H9 (cell line): ENCODE measurements at regions not wholly inside any gene's neighbourhood (a gene's known extent, or its start where the extent isn't known, plus 50 kb on each side); places are given as distances from the start of the nearest gene placed in this dataset.

Experiments used
- DNase-seq: peaks from one replicate; pipeline ENCODE4 v3.0.0-alpha.2; 2017
- H2AFZ ChIP-seq: one replicate; pipeline ENCODE4 v1.6.1; 2013; ENCODE audit warnings: mild to moderate bottlenecking, low read length, control low read depth, moderate library complexity
- H2AK5ac ChIP-seq: 2 replicates; pipeline ENCODE4 v1.6.1; 2013; ENCODE audit warnings: low read length, control low read depth, mixed read lengths; ENCODE audit not compliant: insufficient read length
- H2BK120ac ChIP-seq: one replicate; pipeline ENCODE4 v1.6.1; 2013; ENCODE audit warnings: low read depth, mild to moderate bottlenecking, low read length, control low read depth, inconsistent platforms; ENCODE audit not compliant: poor library complexity, severe bottlenecking
- H2BK12ac ChIP-seq: 2 replicates; pipeline ENCODE4 v1.6.1; 2013; ENCODE audit warnings: low read length, control low read depth, mixed read lengths, low read depth; ENCODE audit not compliant: insufficient read length
- H2BK15ac ChIP-seq: 2 replicates; pipeline ENCODE4 v1.6.1; 2013; ENCODE audit warnings: low read depth, low read length, control low read depth
- H2BK20ac ChIP-seq: one replicate; pipeline ENCODE4 v1.6.1; 2013; ENCODE audit warnings: low read depth, mild to moderate bottlenecking, low read length, control low read depth, inconsistent platforms; ENCODE audit not compliant: poor library complexity, severe bottlenecking
- H2BK5ac ChIP-seq: 2 replicates; pipeline ENCODE4 v1.6.1; 2013; ENCODE audit warnings: low read length, control low read depth, mixed read lengths; ENCODE audit not compliant: insufficient read length
- H3K14ac ChIP-seq: 2 replicates; pipeline ENCODE4 v1.6.1; 2013; ENCODE audit warnings: low read length, control low read depth; ENCODE audit not compliant: insufficient read depth
- H3K18ac ChIP-seq: 2 replicates; pipeline ENCODE4 v1.6.1; 2013; ENCODE audit warnings: low read depth, mild to moderate bottlenecking, mixed read lengths, low read length, control low read depth; ENCODE audit not compliant: insufficient read length
- H3K23ac ChIP-seq: 2 replicates; pipeline ENCODE4 v1.6.1; 2013; ENCODE audit warnings: low read length, control low read depth, mixed read lengths, low read depth; ENCODE audit not compliant: insufficient read length
- H3K23me2 ChIP-seq: 2 replicates; pipeline ENCODE4 v1.6.1; 2013; ENCODE audit warnings: low read depth, mild to moderate bottlenecking, mixed read lengths, low read length, control low read depth; ENCODE audit not compliant: insufficient read length, poor library complexity, severe bottlenecking
- H3K27ac ChIP-seq: 2 replicates; pipeline ENCODE4 v1.5.1; 2013; ENCODE audit warnings: low read length, control low read depth, mixed read lengths, low read depth; ENCODE audit not compliant: insufficient read length
- H3K27me3 ChIP-seq: 2 replicates; pipeline ENCODE4 v1.6.1; 2013; ENCODE audit warnings: low read length, control low read depth, inconsistent platforms; ENCODE audit not compliant: insufficient read depth
- H3K4ac ChIP-seq: 2 replicates; pipeline ENCODE4 v1.6.1; 2013; ENCODE audit warnings: low read depth, mild to moderate bottlenecking, control low read depth, inconsistent platforms, low read length, moderate library complexity
- H3K4me1 ChIP-seq: 2 replicates; pipeline ENCODE4 v1.6.1; 2013; ENCODE audit warnings: low read length, control low read depth, inconsistent platforms; ENCODE audit not compliant: insufficient read depth
- H3K4me2 ChIP-seq: 2 replicates; pipeline ENCODE4 v1.6.1; 2013; ENCODE audit warnings: low read length, control low read depth, mixed read lengths; ENCODE audit not compliant: insufficient read length, insufficient read depth
- H3K56ac ChIP-seq: 2 replicates; pipeline ENCODE4 v1.6.1; 2013; ENCODE audit warnings: low read depth, mild to moderate bottlenecking, mixed read lengths, low read length, control low read depth; ENCODE audit not compliant: insufficient read length
- H3K79me1 ChIP-seq: 2 replicates; pipeline ENCODE4 v1.6.1; 2013; ENCODE audit warnings: low read depth, mild to moderate bottlenecking, moderate library complexity, low read length, control low read depth, inconsistent platforms; ENCODE audit not compliant: insufficient read depth, poor library complexity, severe bottlenecking
- H3K79me2 ChIP-seq: 2 replicates; pipeline ENCODE4 v1.6.1; 2013; ENCODE audit warnings: low read length, control low read depth, inconsistent platforms; ENCODE audit not compliant: insufficient read depth
- H3K9ac ChIP-seq: 2 replicates; pipeline ENCODE4 v1.6.1; 2013; ENCODE audit warnings: low read length, control low read depth, mixed read lengths; ENCODE audit not compliant: insufficient read length; ENCODE audit errors: extremely low read depth
- H3K9me3 ChIP-seq: one replicate; pipeline ENCODE4 v1.6.1; 2013; ENCODE audit warnings: low read depth, low read length, inconsistent platforms; ENCODE audit not compliant: control insufficient read depth
- H3T11ph ChIP-seq: one replicate; pipeline ENCODE4 v1.6.1; 2013; ENCODE audit warnings: mild to moderate bottlenecking, low read length, control low read depth, inconsistent platforms
- H4K20me1 ChIP-seq: one replicate; pipeline ENCODE4 v1.6.1; 2013; ENCODE audit not compliant: control insufficient read depth, insufficient read length, insufficient read depth
- H4K5ac ChIP-seq: 2 replicates; pipeline ENCODE4 v1.6.1; 2013; ENCODE audit warnings: low read depth, mild to moderate bottlenecking, mixed read lengths, low read length, control low read depth; ENCODE audit not compliant: insufficient read length
- H4K8ac ChIP-seq: replicated peaks from 2 replicates; pipeline ENCODE4 v1.6.1; 2013; ENCODE audit warnings: low read length, control low read depth, mixed read lengths, low read depth; ENCODE audit not compliant: insufficient read length
- H4K91ac ChIP-seq: 2 replicates; pipeline ENCODE4 v1.6.1; 2013; ENCODE audit warnings: low read depth, mild to moderate bottlenecking, moderate library complexity, mixed read lengths, low read length, control low read depth; ENCODE audit not compliant: insufficient read length
- H3K27ac Mint-ChIP-seq, 3 experiments: 2 replicates in 2 of 3; 3 replicates in 1 of 3; pipeline ENCODE4 v1.8.0; 2020 to 2021; ENCODE audit warnings: mixed read lengths in 3 of 3, mild to moderate bottlenecking in 1 of 3, moderate library complexity in 1 of 3
- H3K27me3 Mint-ChIP-seq: 2 replicates; pipeline ENCODE4 v1.8.0; 2021; ENCODE audit warnings: low read depth, mild to moderate bottlenecking, moderate library complexity, mixed read lengths
- H3K36me3 Mint-ChIP-seq, 3 experiments: 2 replicates in 2 of 3; 3 replicates in 1 of 3; pipeline ENCODE4 v1.8.0; 2020 to 2021; ENCODE audit warnings: low read depth in 3 of 3, mixed read lengths in 3 of 3; ENCODE audit not compliant: insufficient read depth in 1 of 3
- H3K4me1 Mint-ChIP-seq, 2 experiments: 2 replicates each; pipeline ENCODE4 v1.8.0; 2020; ENCODE audit warnings: mixed read lengths in 2 of 2
- H3K4me3 Mint-ChIP-seq, 2 experiments: 2 replicates in 1 of 2; 3 replicates in 1 of 2; pipeline ENCODE4 v1.8.0; 2020 to 2021; ENCODE audit warnings: mild to moderate bottlenecking in 2 of 2, mixed read lengths in 2 of 2, moderate library complexity in 1 of 2
- H3K9me3 Mint-ChIP-seq, 2 experiments: 2 replicates in 1 of 2; 3 replicates in 1 of 2; pipeline ENCODE4 v1.8.0; 2020; ENCODE audit warnings: mild to moderate bottlenecking in 2 of 2, mixed read lengths in 2 of 2, moderate library complexity in 1 of 2
- WGBS: extraction: QIAGEN DNeasy Blood & Tissue Kit; methylation state at CpG from one replicate; pipeline ENCODE4 v1.1.7; 2013; ENCODE audit warnings: missing lambda C conversion rate, low lambda C conversion rate, mixed read lengths; ENCODE audit not compliant: insufficient read length; ENCODE audit errors: extremely low coverage; 5-methylcytosine and 5-hydroxymethylcytosine counted together
- TF ChIP-seq, protein P1 (sequence below): fragments of 200-600 bp; sonication (generic); conservative IDR thresholded peaks from 3 replicates; pipeline ENCODE4 v1.8.0; 2021; ENCODE audit warnings: antibody characterized with exemption, mild to moderate bottlenecking

DNA sequence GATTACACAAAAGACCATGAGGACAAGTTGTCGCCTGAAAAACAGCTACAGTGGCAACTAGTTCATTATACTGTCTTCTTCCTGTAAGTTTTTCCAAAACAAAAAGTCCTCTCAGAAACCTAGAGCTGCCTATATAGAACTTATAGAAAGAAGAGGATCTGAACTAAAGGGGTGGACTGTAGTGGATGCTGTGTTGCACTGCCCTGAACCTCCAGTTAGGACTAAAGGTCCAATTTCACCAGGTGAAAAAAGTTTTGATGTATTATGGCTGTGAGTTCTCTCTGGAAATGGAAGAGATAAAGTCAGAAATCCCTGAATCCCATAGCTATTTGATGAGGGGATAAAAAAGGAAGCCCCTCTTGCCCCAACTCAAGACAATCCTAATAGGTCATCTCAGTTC is 56.6 kb upstream of the TSHZ2 start:
- H3K4me1 Mint-ChIP-seq: no peaks in the 10 kb centered on the region

More for the DNA sequence above, 56.6 kb upstream of the TSHZ2 start:
- Histone ChIP-seq H3K27me3 (no peaks in the 10 kb centered on the region), H3K56ac (no peak overlapping the region), H3K14ac (no peak overlapping the region), H2BK5ac (no peak overlapping the region), H3K23ac (no peak overlapping the region), H4K91ac (no peak overlapping the region), H4K20me1 (no peaks in the 10 kb centered on the region), H3K4ac (no peak overlapping the region), H3K23me2 (no peaks in the 10 kb centered on the region), H3K4me1 (no peaks in the 10 kb centered on the region), H3K9me3 (no peaks in the 10 kb centered on the region), H3K27ac (no peak overlapping the region), H2BK20ac (no peak overlapping the region), H3K18ac (no peak overlapping the region), H2BK15ac (no peak overlapping the region), H3K9ac (no peak overlapping the region), H2AFZ (no peak overlapping the region), H4K8ac (no peak overlapping the region), H2AK5ac (no peak overlapping the region), H2BK12ac (no peak overlapping the region), H4K5ac (no peak overlapping the region), H3K79me2 (no peaks in the 10 kb centered on the region), H3T11ph (no peak overlapping the region), H2BK120ac (no peak overlapping the region), H3K4me2 (no peak overlapping the region), H3K79me1 (no peaks in the 10 kb centered on the region)
- no peak overlapping the region for H3K4me3 Mint-ChIP-seq
- TF ChIP-seq, protein P1, sequence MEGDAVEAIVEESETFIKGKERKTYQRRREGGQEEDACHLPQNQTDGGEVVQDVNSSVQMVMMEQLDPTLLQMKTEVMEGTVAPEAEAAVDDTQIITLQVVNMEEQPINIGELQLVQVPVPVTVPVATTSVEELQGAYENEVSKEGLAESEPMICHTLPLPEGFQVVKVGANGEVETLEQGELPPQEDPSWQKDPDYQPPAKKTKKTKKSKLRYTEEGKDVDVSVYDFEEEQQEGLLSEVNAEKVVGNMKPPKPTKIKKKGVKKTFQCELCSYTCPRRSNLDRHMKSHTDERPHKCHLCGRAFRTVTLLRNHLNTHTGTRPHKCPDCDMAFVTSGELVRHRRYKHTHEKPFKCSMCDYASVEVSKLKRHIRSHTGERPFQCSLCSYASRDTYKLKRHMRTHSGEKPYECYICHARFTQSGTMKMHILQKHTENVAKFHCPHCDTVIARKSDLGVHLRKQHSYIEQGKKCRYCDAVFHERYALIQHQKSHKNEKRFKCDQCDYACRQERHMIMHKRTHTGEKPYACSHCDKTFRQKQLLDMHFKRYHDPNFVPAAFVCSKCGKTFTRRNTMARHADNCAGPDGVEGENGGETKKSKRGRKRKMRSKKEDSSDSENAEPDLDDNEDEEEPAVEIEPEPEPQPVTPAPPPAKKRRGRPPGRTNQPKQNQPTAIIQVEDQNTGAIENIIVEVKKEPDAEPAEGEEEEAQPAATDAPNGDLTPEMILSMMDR: no peak
- 0 out of 7 replicates have a peak, but pooled peaks cover 0 to 5% (median 0%) of the 10 kb centered on the region in 3 experiments for H3K36me3 Mint-ChIP-seq
- no peak for DNase-seq
- WGBS: no CpG with 5 or more reads among the region's 1 CpG
- no peaks in the 10 kb centered on the region for H3K27me3 Mint-ChIP-seq
- no peak overlapping the region for H3K27ac Mint-ChIP-seq
- peaks cover 0 to 5% of the 10 kb centered on the region in 2 experiments; a peak in 2 of 5 replicates for H3K9me3 Mint-ChIP-seq
